ENCODE measurements at regions not wholly inside any gene's neighbourhood (a gene's known extent, or its start where the extent isn't known, plus 50 kb on each side); places are given as distances from the start of the nearest gene placed in this dataset.

DNA sequence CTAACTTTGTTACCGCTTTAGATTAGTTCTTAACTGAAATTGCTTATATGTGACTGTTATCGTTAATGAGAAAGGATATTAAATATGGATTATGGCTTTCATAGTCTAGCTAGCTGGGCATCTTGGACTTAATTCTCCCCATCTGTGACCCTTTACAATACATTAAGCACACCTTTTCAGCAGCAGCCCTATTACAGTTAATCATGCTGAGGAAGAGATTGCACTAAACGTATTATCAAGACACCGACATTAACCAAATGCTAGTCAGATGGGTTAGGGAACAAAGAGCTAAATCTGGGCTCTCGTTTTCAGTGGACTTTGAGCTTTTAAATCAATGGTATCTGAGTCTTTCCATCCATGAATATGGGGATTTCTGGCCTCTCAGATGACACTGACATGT, 447.5 kb upstream of the DCN start:
- TF ChIP-seq, protein P1, sequence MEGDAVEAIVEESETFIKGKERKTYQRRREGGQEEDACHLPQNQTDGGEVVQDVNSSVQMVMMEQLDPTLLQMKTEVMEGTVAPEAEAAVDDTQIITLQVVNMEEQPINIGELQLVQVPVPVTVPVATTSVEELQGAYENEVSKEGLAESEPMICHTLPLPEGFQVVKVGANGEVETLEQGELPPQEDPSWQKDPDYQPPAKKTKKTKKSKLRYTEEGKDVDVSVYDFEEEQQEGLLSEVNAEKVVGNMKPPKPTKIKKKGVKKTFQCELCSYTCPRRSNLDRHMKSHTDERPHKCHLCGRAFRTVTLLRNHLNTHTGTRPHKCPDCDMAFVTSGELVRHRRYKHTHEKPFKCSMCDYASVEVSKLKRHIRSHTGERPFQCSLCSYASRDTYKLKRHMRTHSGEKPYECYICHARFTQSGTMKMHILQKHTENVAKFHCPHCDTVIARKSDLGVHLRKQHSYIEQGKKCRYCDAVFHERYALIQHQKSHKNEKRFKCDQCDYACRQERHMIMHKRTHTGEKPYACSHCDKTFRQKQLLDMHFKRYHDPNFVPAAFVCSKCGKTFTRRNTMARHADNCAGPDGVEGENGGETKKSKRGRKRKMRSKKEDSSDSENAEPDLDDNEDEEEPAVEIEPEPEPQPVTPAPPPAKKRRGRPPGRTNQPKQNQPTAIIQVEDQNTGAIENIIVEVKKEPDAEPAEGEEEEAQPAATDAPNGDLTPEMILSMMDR (IDR thresholded peaks at IDR 0.05): no peak
- no peak for DNase-seq (ENCODE audit: low spot score)
- H3K27ac ChIP-seq: no peak overlapping the region
- no peak overlapping the region for H3K4me3 ChIP-seq

DNA sequence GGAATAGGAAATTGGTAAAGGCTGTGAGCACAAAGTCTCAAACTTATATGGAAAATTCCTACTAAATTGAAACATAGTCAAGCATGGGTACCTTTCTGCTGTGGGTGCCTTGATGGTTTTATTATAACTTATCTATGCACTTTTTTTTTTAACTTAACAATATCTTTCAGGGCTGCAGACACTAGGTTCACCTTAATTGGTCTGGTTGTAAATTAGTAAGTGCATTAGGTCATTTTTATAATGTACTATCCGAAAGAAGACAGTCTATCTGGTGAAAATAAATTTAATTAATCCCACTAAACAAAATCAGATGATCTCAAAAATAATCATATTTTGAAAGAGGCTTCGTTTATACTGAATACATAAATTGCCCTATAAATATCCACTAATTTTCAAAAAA, 446.8 kb upstream of the DCN start:
- Histone ChIP-seq H3K4me3 (no peak overlapping the region), H3K27ac (no peak overlapping the region)
- DNase-seq (ENCODE audit: low spot score): no peak
- TF ChIP-seq, protein P1 (IDR thresholded peaks at IDR 0.05): no peak

DNA sequence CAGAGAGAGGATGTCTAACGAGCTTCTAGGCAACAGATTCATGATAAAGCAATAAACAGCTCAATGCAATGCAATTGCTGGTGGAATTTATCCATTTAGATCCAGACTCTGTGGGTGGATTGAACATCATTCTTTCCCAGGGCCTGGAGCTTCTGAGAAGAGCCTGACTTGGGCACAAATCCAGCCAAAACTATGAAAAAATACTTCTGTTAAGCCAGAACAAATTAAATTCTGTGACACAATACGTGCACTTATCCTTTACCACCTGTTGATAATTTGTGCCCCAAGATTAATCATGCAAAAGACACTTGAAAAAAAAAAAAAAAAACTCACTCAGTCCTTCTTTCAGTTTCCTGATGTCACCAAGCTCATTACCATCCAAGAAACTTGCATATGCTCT, 446.0 kb upstream of the DCN start:
- DNase-seq (ENCODE audit: low spot score): no peak
- TF ChIP-seq, protein P1 (IDR thresholded peaks at IDR 0.05): no peak
- Histone ChIP-seq H3K27ac (no peak overlapping the region), H3K4me3 (no peak overlapping the region)

DNA sequence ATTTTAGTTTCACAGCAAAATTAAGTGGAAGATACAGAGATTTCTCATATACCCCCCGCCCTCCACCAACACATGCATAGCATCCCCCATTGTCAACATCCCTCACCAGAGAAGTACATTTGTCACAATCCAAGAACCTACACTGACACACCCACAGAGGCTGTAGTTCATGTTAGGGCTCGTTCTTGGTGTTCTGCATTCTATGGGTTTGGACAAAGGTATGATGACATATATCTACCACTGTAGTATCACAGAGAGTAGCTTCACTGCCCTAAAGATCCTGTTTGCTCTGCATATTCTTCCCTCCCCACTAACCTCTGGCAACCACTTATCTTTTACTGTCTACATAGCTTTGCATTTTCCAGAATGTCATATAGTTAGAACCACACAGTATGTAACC, 444.6 kb upstream of the DCN start:
- no peak overlapping the region for H3K4me3 ChIP-seq
- no peak overlapping the region for H3K27ac ChIP-seq
- TF ChIP-seq, protein P1 (IDR thresholded peaks at IDR 0.05): no peak
- no peak for DNase-seq (ENCODE audit: low spot score)

DNA sequence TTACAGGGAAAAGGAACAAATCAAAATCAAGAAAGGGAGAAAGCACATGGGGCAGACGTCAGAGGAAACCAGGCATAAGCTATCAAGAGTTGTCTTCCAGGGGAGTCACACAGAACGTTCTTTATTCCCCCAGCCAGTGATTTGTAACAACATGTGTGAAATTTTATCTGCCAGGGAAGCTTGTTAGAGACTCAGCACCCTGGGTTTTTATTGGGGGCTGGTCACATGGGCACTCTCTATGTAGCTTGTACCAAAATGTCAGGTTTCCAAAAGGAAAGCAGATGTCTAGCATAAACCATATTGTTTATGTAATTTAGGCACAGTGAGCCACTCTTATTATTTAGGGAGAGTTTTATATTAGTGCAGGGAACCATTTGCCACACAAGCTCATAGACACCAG, 440.4 kb upstream of the DCN start:
- no peak for DNase-seq (ENCODE audit: low spot score)
- no peak overlapping the region for H3K27ac ChIP-seq
- TF ChIP-seq, protein P1 (IDR thresholded peaks at IDR 0.05): no peak
- H3K4me3 ChIP-seq: no peak overlapping the region

DNA sequence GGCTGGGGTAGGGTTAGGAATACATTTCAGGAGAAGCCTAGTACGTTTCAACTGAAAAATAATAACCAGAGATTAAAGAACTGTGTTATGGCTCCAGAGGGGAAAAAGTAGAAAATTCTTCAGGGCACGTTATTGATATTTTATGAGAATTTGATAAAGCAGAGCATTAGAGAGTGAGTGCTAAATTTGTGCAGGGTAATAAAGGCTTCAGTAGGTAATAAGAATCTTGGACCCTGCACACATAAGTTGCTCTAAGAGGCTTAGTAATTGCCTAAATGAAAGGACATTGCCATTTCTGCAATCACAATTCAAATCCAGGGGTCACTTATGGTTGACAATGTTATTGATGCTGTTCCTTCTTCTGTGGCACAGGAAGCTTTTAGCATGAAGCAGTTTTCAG, 439.4 kb upstream of the DCN start:
- DNase-seq (ENCODE audit: low spot score): no peak
- no peak overlapping the region for H3K4me3 ChIP-seq
- TF ChIP-seq, protein P1 (IDR thresholded peaks at IDR 0.05): no peak
- H3K27ac ChIP-seq: no peak overlapping the region

DNA sequence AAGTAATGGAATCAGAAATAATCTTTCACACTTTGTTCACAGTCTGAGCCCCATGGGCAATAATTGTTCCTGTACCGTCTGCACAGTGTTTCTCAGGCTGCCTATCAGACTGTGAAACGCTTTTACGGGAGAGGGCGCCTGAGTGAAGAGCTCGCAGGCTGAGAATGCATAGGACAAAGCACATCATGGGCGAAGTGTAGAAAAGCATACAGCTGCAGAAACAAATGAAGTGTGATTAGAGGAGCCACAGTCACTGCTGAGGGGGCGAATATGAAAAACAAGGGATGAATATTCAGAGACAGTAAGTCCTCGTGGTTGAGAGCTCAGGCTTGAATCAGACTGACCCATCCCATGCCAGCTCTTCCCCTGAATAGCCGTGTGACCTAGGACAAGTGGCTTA, 438.4 kb upstream of the DCN start:
- DNase-seq (ENCODE audit: low spot score): no peak
- TF ChIP-seq, protein P1 (IDR thresholded peaks at IDR 0.05): no peak
- Histone ChIP-seq H3K4me3 (no peak overlapping the region), H3K27ac (no peak overlapping the region)
